RWPE2 (cell line): ENCODE measurements at regions not wholly inside any gene's neighbourhood (a gene's known extent, or its start where the extent isn't known, plus 50 kb on each side); places are given as distances from the start of the nearest gene placed in this dataset.

Experiments used
- ATAC-seq: fragments of 200-7000 bp; cut with Tn5 transposase; 3 replicates; pipeline ENCODE4 v1.9.1; 2021; ENCODE audit warnings: low read depth
- DNase-seq: peaks from one replicate; pipeline ENCODE4 v3.0.0-alpha.2; 2020; ENCODE audit warnings: low spot score
- H3K27ac ChIP-seq: fragments of 450-650 bp; 2 replicates; pipeline ENCODE4 v1.5.1; 2017; ENCODE audit warnings: mild to moderate bottlenecking; ENCODE audit not compliant: poor library complexity, severe bottlenecking
- H3K27me3 ChIP-seq: fragments of 250-450 bp; sonication (Bioruptor Pico); 2 replicates; pipeline ENCODE4 v1.5.1; 2021; ENCODE audit warnings: mild to moderate bottlenecking, moderate library complexity; ENCODE audit not compliant: insufficient read depth, poor library complexity, severe bottlenecking
- H3K36me3 ChIP-seq: fragments of 250-450 bp; sonication (Bioruptor Pico); 2 replicates; pipeline ENCODE4 v1.5.1; 2020; ENCODE audit warnings: low read depth, mild to moderate bottlenecking, moderate library complexity
- H3K4me1 ChIP-seq: fragments of 250-450 bp; sonication (Bioruptor Pico); 2 replicates; pipeline ENCODE4 v1.5.1; 2021; ENCODE audit warnings: mild to moderate bottlenecking, moderate library complexity; ENCODE audit not compliant: insufficient read depth, poor library complexity, severe bottlenecking
- H3K4me3 ChIP-seq: fragments of 250-450 bp; sonication (Bioruptor Pico); 2 replicates; pipeline ENCODE4 v1.5.1; 2021; ENCODE audit warnings: mild to moderate bottlenecking, moderate library complexity; ENCODE audit not compliant: severe bottlenecking
- H3K9me3 ChIP-seq: fragments of 250-450 bp; sonication (Bioruptor Pico); 2 replicates; pipeline ENCODE4 v1.5.1; 2021; ENCODE audit warnings: mild to moderate bottlenecking, moderate library complexity; ENCODE audit not compliant: severe bottlenecking
- TF ChIP-seq, protein P1 (sequence below): fragments of 450-650 bp; IDR thresholded peaks from one replicate; pipeline ENCODE4 v1.5.1; 2017; ENCODE audit warnings: mild to moderate bottlenecking, moderate library complexity; ENCODE audit not compliant: poor library complexity, severe bottlenecking

DNA sequence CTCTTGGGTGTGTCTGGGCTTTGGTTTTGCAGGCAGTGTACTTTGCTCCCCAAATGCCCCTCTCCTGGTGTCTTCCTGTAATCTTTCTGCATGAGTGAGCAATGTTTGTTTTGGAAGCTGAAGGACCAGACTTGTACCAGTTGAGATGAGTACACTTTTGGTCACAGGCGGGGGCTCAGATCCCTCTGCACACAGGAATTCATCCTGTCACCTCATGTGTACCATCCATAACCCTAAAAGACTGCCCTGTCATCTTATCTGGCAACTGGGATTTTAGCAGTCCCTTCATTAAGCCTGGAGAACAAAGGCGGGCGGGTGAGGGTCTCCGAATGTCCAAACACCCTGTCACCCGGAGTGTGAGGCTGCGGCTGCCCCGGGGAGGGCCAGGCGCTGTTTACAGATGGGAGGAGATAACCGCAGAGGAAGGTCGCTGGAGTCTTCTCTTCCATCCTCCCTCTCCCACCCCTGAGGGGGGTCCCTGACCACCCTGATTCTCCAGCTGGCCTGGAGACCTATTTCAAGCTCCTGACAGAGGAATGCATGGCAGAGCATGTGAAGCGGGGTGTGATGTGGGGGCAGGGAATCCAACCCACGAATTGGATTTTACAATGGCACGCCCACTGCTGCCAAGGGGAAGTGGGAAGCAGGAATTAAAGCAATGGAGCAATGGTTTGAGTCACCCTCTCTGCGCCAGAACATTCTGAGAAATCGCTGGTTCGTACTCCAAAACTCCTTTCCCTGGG, 158.2 kb upstream of the MYCN start:
- TF ChIP-seq, protein P1, sequence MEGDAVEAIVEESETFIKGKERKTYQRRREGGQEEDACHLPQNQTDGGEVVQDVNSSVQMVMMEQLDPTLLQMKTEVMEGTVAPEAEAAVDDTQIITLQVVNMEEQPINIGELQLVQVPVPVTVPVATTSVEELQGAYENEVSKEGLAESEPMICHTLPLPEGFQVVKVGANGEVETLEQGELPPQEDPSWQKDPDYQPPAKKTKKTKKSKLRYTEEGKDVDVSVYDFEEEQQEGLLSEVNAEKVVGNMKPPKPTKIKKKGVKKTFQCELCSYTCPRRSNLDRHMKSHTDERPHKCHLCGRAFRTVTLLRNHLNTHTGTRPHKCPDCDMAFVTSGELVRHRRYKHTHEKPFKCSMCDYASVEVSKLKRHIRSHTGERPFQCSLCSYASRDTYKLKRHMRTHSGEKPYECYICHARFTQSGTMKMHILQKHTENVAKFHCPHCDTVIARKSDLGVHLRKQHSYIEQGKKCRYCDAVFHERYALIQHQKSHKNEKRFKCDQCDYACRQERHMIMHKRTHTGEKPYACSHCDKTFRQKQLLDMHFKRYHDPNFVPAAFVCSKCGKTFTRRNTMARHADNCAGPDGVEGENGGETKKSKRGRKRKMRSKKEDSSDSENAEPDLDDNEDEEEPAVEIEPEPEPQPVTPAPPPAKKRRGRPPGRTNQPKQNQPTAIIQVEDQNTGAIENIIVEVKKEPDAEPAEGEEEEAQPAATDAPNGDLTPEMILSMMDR: no peak
- Histone ChIP-seq H3K4me1 (peaks cover 7% of the 10 kb centered on the region), H3K27ac (no peak overlapping the region), H3K27me3 (no peaks in the 10 kb centered on the region), H3K9me3 (no peaks in the 10 kb centered on the region), H3K4me3 (no peak overlapping the region), H3K36me3 (no peaks in the 10 kb centered on the region)
- ATAC-seq (peak; percentile 75), DNase-seq (no peak)

DNA sequence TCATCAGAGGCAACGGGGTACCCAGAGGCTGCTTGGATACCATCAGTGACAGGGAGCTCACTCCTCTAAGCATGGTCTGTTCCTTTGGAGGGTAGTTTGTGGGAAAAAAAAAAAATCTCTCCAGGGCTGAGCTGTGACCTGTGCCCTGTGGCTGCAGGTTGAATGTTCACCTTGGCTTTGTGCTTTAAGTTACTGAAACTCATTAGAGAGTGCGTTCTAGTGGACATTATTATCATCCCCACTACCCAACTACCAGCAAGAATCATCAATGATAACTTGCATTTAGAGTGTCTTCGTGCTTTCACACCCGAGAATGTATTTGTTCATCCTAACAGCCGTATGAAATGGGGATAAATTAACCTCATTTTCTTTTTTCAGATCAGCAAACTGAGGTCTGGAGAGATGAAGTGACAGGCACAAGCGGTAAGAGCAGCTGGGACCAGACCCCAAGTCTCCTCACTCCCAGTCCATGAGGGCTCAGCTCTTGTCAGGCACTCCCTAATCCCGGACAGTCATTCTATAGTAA, 157.5 kb upstream of the MYCN start:
- ATAC-seq (no peak), DNase-seq (no peak)
- TF ChIP-seq, protein P1: no peak
- H3K9me3 ChIP-seq: no peaks in the 10 kb centered on the region
- no peak overlapping the region for H3K27ac ChIP-seq
- peaks cover 7% of the 10 kb centered on the region for H3K4me1 ChIP-seq
- no peaks in the 10 kb centered on the region for H3K36me3 ChIP-seq
- no peak overlapping the region for H3K4me3 ChIP-seq
- H3K27me3 ChIP-seq: no peaks in the 10 kb centered on the region

DNA sequence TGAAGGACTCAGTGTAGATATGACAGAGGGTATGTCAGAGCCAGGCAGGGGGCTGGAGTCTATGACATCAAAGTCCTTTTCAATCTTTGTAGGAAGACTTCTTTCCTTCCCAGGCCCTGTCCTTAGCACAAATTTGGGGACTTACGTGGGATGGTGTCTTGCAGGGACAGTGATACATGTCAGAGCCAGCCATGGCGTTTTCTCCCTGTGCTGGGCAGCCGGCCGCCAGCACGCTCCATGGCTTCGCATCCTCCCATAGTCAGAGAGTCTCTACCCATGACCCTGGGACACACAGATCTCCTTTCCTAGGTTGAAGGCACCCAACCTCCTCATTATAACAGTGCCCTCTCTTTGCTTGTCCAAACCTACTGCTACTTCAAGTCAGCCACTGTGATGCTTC, 156.9 kb upstream of the MYCN start:
- TF ChIP-seq, protein P1: no peak
- Histone ChIP-seq H3K4me1 (peaks cover 7% of the 10 kb centered on the region), H3K36me3 (no peaks in the 10 kb centered on the region), H3K27me3 (no peaks in the 10 kb centered on the region), H3K9me3 (no peaks in the 10 kb centered on the region), H3K27ac (no peak overlapping the region), H3K4me3 (no peak overlapping the region)
- DNase-seq: no peak
- no peak for ATAC-seq

DNA sequence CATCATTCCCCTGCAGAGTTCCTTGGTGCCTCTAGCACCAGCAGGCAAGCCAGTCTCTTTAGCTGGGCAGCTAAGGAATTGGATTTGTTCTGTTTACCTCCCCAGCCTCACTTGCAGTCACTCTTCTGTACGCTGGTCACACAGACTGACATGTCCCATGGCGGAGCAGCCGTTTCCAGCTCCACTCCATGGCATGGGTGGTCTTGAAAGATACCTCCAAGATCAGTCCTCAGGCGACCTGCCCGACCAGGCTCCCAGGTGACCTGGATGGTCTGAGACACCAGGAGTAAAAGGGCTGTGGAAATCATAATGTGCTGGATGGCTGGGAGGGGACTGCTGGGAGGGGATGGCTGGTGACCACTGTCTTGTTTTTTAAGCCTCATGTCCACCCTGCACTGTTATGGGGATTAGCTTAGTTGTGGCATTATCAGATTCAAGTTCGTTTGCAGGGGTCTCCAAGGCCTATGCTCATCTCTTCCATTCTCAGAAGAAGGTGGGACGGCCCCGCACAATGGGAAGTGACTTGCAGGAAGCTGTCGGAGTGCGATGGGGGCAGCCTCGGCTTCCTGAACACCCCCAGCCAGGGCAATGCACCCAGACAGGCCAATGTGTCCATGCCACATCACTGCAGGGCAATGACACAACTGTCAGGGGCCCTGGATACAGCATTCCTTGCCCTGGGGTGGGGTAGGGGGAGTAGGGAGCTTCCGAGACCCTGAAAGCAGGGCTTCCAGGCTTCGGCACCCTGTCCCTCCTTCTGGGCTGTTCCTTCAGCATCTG, 156.1 kb upstream of the MYCN start:
- H3K27me3 ChIP-seq: no peaks in the 10 kb centered on the region
- TF ChIP-seq, protein P1: no peak
- ATAC-seq: no peak
- H3K4me3 ChIP-seq: no peak overlapping the region
- no peak for DNase-seq
- no peak overlapping the region for H3K27ac ChIP-seq
- H3K9me3 ChIP-seq: no peaks in the 10 kb centered on the region
- H3K4me1 ChIP-seq: peaks cover 7% of the 10 kb centered on the region
- H3K36me3 ChIP-seq: no peaks in the 10 kb centered on the region
